ENCODE measurements at regions not wholly inside any gene's neighbourhood (a gene's known extent, or its start where the extent isn't known, plus 50 kb on each side); places are given as distances from the start of the nearest gene placed in this dataset.

DNA sequence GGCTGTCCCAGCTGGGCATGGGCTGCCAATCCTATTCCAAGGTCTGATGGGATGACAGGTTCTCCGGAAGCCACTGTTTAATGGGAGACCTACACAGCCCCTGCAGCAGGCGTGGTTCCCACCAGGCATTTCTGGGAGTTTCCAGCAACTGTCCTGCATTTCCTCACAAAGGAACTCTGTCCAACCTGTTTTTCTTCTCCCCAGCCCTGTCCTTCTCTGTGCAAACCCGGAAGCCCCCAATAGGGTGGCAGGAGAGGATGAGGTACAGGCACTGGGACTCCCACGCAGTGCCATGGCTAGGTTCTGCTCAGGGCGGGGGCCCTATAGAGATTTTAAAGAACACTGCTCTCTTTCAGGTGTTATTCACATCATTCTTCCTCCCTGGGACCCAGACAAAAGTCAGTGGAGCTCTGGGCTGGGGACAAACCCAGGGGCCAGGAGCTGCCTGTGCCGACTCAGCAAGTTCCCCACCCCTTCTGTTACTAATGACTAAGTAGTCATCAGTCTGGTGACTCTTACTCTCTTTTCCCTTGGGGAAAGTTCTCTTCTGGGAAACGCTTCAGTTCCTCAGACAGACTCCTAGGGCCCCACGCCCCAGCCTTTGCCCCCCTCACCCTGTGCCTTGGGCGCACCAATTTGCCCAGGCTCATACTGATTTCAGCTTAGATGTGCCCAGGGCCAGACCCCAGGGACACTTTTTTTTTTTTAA lies 97.7 kb downstream of the CD47 start:
- DNase-seq, result no peak

DNA sequence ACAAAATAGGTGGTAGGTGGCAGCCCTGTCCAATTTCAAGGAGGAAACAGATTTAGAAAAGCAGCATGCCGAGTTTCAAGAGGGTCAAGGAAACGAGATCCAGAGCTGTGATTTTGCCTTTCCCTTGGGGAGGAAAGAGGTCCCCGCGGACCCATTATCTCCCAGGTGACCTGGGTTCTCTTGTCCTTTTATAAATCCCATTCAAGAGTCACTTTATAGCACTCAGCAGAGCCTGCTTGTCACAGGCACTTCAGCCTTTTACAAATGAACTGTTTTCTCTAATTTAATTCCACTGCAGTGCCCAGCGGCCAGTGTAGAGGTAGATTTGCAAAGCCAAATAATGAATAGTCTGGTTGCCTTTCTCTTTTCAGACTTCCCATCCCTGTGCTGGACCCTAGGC lies 99.9 kb downstream of the CD47 start:
- DNase-seq, result no peak

DNA sequence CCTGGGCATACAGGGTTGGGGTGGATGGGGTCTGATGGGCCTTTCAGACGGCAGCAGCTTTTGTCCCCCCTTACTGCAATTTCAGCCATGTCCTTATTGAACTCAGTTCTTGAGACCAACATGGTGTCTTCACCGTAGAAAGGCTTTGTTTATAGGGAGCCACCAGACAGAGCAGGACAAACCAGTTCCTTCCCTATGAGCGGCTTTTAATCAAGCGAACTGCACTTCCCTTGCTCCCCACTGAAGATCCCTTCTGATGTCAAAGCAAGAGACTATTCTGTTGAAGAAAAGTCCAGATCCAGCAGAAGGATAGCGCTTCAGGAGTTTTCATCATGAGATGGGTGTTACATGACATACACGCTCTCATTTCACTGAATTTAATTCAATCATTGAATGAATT lies 100.4 kb downstream of the CD47 start:
- no peak for DNase-seq

DNA sequence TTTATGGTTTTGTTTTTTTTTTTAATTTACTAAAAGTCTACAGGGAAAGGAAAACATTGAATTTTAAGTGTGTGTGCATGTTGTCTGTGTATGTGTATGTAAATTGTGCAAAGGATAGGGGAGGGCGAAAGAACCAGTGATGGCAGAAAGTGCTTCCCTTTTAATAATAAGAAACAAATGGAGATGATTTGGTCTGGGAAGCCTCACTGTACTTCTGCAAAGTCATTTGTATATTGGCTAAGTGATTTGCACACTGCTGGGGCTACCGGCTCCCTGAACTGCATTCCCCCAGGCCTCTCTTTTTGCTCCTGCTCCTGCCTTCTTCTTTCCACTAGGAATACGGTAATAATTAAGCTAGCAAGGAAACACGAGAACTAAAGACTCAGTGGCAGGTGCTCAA lies 101.2 kb downstream of the CD47 start:
- DNase-seq, result no peak

DNA sequence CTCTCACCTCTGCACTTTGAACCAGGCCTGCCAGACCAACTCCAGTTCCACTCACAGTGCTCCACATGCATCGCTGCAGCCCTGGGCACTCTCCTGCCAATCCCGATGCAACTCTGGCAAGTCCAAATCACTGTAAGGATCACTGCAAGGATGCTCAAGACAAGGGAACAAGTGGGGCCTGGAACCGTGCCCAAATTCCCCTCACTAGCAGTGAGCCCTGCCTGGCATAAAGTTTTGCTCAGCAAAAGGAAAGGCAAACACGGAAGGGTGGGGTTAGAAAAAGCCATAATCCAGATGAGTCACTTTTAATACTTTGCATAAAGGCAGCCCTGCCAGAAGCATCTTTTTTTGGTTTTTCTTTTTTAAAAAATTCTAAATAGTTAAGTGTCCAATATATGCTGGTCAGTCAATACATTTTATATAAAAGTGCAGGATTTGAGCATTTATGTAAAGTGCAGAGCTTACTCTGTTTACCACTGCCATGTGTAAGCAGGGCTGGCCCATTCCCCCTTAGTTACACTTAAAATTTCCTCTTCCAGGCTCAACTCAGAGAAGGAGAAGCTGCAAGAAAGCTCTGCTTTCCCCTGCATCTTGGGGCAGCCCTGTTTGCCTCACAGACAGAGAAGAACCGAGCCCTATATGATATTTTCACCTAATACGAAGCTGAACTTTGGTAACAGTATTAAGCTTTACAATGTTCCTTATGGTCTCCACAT lies 102.2 kb downstream of the CD47 start:
- DNase-seq, result peak in 1 of 3 donors; percentile 48

DNA sequence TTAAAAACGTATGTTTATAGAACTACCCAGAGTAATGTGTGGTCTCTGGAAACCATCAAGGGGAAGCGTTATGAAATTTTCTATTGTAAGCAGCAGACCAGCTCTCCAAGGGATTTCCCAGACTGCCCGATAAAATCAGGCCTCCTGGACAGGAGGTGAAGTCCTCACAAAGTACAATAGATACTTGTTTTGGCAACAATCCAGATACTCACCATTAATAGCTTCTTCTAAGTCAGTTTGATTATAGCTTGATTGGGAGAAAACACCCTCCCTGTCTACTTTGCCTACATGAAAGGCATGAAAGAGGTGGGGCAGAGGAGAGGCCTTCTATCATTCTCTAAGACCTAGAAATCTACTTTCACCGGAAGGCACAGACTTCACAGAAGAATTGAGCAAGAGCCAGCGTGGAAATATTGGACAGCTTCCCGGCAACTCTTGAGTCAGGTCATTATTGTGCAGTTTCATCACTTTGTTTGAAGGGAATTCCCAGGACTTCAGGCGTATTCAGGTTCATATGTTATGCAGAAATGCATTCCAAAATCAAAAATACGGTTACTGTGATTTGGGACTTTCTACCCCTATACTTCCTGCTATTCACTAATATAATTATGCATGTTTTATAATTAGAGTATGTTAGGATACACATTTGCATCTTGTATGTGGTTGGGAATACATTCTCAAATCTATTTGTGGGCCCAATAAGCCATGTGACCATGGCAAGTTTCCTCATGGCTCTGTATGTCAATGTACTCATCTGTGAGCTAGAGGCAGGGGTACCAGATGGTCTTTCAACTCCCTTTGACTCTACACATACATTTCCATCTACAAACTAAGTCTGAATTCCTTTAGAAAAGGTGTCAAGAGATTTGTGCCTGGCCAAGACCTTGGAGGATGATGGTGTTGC lies 103.5 kb downstream of the CD47 start:
- DNase-seq, result peak; percentile 94 to 95 (median 94)

DNA sequence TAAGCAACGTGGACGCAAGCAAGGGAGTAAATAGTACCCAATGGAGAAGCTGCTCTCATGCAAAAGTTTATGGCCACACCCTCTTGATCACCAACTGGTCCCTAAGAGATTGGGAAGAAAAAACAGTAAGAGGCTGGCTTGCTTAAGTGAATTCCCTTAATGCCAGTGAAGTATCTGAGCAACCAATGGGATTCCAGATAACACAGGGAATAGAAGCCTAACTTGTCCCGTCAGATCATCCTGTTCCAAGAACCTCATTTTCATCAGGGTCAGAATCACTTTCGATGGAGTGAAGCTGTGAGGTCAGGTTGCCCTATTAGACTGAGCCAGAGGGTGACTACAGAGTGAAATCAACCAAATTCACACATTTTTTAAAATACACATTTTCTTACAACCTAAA lies 104.3 kb downstream of the CD47 start:
- DNase-seq, result peak in 1 of 3 donors; percentile 52

DNA sequence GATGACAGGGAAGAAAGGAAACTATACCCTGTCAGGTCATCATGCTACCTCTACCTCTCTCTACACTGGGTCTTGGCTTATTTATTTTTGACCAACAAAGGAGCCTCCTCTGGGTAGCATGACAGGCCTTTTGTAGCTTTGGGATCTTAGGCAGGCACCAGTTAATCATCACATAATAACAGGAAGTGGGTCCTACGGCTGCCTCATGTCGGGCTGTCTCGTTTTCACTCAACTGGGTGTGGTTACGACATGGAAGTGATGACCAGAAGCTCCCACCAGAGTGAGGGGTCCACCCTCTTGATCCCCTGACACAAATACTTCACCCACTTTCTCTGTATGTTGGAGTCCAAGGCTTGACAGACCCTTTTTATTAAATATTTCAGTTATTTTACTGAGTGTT lies 105.3 kb downstream of the CD47 start:
- no peak for DNase-seq

DNA sequence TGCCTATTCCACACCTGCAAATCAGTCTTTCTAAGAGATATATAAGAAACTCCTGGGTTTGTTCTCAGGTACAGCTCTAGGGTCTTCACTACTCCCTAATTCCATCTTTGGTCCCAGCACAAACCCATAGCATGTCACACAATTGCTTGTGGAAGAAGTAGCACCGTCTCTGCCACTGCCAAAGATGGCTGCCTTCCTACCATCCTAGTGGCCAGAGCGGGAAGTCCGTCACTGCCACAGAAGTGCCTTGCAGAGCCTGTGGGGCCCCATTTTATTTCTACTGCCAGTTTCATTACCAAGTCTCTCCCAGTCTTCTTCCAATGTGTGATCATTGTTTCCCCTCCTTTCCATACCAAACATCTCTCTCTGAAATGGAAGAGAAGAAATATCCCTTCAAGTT lies 107.6 kb downstream of the CD47 start:
- DNase-seq, result no peak

DNA sequence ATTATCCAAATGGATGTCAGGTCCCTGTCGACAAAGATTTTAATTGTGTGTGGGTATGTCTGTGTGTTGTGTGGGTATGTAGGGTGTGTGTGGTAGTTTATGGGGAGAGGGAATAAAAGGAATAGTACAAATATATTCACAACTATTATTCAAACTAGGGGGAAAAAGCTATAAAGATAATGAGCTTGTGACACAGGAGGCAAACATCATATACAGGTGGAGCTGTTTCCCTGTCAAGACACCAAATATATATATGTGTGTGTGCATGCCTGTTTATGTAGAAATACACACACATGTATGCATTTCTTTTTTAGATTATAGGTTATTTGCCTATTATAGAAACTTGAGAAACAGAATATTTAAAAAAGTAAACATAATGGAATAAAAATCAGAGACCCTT lies 108.7 kb downstream of the CD47 start:
- DNase-seq, result no peak

DNA sequence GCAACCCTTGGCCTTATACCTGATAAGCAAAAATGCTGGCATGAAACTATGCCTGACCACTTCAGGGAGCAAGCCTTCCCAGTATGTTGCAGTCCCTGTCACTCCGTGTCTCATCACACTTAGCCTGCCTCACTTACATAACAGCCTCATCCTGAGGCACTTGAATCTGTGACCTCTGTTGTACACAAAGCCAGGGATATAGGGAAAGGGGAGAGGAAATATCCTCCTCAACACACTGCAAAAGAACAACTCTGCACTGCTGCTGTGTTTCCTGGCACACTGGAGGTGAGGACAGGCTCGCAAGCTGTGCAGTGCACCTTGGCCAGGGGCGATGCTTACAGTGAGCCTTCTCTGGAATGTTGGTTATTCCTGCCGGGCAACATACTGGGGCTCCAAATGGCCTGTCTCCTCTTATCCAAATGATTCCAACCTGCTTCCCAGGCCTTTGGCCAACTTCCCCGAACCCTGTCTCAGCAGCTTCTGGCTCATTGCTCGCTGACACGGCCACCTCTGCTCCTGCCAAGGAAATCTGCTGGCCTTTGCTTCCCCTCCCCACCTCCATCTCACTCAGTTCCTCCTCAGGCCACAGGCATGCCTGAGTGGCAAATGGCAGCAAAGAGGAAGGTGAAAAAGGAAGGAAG lies 109.2 kb downstream of the CD47 start:
- peak in 2 of 3 donors; percentile 65 to 72 for DNase-seq

DNA sequence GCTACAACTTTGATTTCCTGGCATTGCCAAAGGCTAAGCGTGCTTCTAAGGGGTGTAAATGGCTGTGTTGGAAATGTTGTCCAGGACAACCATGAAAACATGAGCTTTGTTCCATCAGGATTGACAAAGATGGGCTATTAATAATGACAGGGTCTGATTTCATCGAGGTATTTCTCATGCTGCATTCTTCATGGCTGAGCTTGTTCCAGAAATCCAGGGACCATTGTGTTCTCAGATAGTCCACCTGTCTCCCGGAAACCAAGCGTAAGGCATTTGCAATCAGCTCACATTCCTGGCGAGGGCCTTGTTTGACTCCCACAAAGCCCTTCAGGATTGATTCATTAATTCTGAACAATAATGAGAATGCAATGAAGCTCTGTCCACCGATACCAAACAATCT lies 111.3 kb downstream of the CD47 start:
- no peak for DNase-seq

DNA sequence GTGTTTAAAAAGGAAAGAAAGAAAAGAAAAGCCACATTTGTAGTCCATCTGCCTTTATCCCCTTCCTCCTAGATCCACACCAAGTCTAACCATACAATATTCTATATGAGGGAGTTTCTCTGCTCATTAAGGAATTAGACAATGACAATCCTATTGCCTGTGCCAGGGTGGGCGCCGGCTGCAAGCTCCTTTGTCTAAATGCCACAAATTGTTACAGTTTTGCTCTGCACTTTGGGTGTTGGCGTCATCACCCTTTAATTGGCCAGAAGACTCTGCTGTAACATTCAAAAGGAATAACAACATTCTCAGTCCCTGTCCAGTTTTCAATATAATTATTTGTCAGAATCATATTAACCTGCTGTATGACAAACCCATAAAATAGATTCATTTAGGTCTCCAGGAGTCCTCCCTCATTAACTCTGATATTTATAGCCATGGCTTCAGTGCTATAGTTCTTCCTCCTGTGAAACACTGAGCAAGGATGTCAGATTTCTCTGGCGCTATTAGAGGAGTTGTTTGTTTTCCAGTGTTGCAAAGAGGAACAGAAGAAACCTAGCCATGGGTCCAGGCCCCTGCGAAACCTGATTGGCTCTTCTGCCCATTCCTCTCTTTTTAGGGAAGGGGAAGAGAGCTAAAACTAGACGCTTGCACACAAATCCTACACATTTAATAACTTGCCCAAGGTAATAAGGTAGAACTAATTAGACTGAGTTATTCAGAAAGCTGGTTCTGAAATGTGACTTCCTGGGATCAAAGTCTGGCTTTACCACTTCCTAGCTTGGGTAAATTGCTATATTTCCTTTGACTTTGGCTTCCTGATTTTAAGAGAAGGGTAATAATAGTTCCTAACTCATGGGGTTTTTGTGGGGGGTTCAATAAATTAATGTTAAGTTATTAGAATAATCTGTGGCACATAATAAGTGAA lies 112.4 kb downstream of the CD47 start:
- no peak for DNase-seq

DNA sequence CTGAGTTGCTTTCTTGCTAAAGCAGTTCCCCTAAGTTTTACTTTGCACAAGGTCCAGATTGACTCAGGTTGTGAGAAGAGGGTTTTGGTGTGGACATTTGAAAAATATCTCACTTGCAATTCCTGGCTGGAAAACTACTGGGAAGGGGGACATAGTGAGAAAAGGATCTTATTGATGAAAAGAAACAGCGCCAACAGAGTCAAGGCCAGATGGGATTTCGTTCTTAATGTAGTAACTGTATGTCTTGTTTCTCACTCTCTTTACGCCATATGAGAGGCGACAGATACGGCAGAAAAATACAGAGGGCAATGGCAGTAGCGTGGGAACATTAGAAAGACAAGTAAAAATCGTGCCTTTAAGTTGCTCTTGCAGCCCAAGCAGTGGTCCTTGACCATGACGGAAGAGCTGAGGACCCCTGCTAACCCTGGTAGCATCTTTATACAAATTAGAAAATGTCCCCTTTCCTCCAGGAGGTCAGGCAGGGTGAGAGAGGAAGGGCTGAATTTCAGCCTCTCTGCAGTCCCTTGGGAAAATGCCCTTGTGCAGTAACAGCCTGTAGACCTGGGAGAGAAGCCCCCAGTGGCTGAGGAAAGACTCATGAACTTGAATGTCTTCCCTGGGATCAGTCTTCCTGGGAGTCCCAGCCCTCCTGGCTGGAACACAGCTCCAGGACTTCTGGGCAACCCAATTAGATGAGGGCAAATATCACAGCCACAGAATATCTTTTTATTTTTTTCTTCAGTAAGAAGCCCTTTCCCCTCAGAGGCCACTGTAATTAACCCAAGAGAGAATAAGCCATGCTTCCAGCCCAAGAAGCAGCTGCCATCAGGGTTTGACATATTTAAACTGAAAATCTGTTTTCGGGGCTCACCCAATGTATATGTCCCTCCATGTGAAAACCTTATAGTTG lies 113.4 kb downstream of the CD47 start:
- no peak for DNase-seq

DNA sequence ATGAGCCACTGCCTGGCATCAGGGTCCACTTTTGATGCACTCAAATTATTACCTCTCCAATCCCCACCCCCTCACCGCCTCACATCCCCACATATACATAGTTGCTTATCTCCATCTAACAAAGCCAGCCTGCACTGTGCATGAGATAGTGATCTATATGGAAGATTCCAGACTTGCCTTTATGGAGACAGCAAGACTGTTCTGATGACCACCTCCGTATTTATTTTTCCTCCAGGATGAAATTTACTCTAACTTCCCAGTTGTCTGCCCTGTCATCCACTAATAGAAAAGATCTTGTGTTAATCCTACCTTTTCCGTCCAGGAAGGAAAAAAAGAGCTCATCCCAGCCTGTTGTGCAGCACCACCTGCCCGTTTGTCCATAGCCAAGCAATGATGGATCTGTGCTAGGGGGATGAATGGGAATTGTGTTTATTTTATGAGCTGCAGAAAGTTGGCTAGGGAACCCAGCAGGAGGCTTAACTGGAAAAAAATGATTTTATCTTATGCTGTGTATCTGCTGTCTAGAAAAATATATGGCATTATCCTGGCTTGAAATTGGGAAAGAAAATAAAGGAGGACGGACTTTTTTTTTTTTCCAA lies 114.5 kb downstream of the CD47 start:
- peak in 2 of 3 donors; percentile 36 to 71 for DNase-seq

DNA sequence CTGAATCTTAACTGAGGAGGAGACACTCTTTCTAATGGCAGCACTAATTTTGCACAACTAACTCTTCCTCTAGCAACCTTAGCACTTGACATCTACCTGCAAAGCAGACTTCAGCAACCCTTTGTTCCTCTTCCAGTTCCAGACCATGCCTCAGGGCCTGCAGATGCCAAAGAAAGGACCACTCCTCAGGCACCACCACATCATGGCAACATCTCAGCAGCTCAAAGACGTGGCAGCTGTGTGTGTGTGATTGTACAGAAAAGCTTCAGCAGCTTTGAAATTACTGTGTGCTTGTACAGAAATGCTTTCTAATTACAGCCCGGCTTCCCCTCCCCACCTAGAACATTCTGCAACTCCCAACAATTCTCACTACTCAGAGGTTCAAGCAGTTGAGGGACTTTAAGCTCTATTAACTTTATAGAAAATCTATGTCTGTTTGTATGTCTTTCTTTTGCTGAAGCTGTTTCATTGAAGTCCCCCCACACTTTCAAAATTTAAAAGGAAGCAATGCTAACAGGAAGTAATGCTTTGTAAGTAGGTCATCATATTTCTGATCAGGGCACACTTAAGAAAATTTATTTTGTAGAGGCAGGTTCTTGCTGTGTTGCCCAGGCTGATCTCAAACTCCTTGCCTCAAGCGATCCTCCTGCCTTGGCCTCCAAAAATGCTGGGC lies 115.2 kb downstream of the CD47 start:
- DNase-seq, result no peak

DNA sequence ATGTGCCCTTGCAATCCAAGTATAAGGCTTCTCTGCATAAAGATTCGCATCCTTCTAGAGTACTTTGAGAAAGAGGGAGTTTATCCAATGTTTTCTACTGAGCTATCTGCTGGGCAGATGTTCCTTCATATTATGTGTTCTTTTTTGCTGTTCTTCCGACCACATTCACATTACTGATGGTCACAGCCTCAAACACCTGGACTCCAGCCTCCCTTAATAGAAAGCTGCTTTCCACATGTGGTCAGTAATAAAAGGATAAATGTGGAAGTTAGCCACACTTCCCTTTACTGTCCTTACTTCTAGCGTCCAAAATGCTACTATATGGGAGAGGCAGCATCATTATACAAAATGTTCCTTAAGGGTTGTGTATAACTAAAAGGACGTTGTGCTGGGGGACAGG lies 116.9 kb downstream of the CD47 start:
- peak in 1 of 3 donors; percentile 69 for DNase-seq

DNA sequence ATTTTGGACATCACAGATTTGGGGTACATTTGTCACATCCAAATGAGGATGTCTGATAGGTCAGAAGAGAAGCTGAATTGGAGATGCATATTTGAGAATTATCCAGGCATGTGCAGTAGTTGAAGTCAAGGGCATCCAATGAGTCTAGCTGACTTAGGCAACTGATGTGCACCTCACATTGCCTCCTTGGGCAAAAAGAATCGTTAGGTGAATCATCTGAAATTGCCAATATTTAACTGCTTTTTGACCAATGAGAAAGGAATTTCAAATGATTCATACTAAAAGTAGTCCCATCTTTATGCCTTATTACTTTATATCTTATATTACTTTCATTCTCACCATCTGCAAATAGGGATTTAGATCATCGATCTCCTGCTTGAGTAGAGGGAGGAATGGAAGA lies 117.7 kb downstream of the CD47 start:
- DNase-seq, result no peak
